Kidney (tissue), 13 donors: ENCODE measurements at regions not wholly inside any gene's neighbourhood (a gene's known extent, or its start where the extent isn't known, plus 50 kb on each side); places are given as distances from the start of the nearest gene placed in this dataset.

ENCODE experiments used
- DNase-seq, 5 donors: peaks; one replicate each; pipeline ENCODE4 v3.0.0-alpha.2; 2013 to 2020
- FAIRE-seq: peaks from 2 replicates; lab custom pipeline; 2012; peaks lifted over from hg19 to GRCh38; lab: Jason Lieb, UNC
- H3K27ac ChIP-seq, 2 donors: one replicate each; pipeline ENCODE4 v1.7.0; 2013; ENCODE audit warnings: low read depth in 2 of 2, low read length in 2 of 2, inconsistent platforms in 1 of 2
- H3K27me3 ChIP-seq: one replicate; pipeline ENCODE4 v1.7.1; 2013; ENCODE audit warnings: low read length, inconsistent platforms; ENCODE audit not compliant: control insufficient read depth, insufficient read depth
- H3K36me3 ChIP-seq, 3 donors: one replicate each; pipeline versions ENCODE4 v1.7.0 to v1.7.1; 2013; ENCODE audit warnings: low read length in 3 of 3, control low read depth in 1 of 3, inconsistent platforms in 1 of 3; ENCODE audit not compliant: insufficient read depth in 3 of 3, control insufficient read depth in 2 of 3
- H3K4me1 ChIP-seq, 3 donors: one replicate each; pipeline versions ENCODE4 v1.7.0 to v1.7.1; 2013; ENCODE audit warnings: low read length in 3 of 3, inconsistent platforms in 1 of 3, low read depth in 1 of 3; ENCODE audit not compliant: control insufficient read depth in 2 of 3, insufficient read depth in 2 of 3
- H3K4me3 ChIP-seq, 3 donors: one replicate each; pipeline versions ENCODE4 v1.7.0 to v1.8.1; 2013; ENCODE audit warnings: low read length in 3 of 3, control low read depth in 1 of 3, inconsistent platforms in 1 of 3
- H3K9ac ChIP-seq, 3 donors: one replicate each; pipeline versions ENCODE4 v1.7.0 to v1.7.1; 2013; ENCODE audit warnings: low read length in 3 of 3, control low read depth in 1 of 3, inconsistent platforms in 1 of 3
- H3K9me3 ChIP-seq, 3 donors: one replicate each; pipeline versions ENCODE4 v1.7.0 to v1.7.1; 2013; ENCODE audit warnings: low read length in 3 of 3, control low read depth in 1 of 3, inconsistent platforms in 1 of 3; ENCODE audit not compliant: control insufficient read depth in 2 of 3, insufficient read depth in 1 of 3
- intact Hi-C: fragments of 100-400 bp; cut with DNase I; formaldehyde crosslinking; loops from one replicate; pipeline ENCODE4 v1.11.1; 2022
- TF ChIP-seq, protein P1 (sequence below): IDR thresholded peaks from 3 replicates; pipeline ENCODE4 v1.5.1; 2012; ENCODE audit warnings: mild to moderate bottlenecking, moderate library complexity, borderline replicate concordance; ENCODE audit not compliant: insufficient read depth; ENCODE audit errors: extremely low read depth
- donor health status: control.
- donor health status: control.
- donor health status: control.
- donor health status: control.
- donor health status: control.
- donor health status: DM: yes; HTN: yes; CAD: no.
- donor health status: Normal renal cell carcinoma (clear cell type).

DNA sequence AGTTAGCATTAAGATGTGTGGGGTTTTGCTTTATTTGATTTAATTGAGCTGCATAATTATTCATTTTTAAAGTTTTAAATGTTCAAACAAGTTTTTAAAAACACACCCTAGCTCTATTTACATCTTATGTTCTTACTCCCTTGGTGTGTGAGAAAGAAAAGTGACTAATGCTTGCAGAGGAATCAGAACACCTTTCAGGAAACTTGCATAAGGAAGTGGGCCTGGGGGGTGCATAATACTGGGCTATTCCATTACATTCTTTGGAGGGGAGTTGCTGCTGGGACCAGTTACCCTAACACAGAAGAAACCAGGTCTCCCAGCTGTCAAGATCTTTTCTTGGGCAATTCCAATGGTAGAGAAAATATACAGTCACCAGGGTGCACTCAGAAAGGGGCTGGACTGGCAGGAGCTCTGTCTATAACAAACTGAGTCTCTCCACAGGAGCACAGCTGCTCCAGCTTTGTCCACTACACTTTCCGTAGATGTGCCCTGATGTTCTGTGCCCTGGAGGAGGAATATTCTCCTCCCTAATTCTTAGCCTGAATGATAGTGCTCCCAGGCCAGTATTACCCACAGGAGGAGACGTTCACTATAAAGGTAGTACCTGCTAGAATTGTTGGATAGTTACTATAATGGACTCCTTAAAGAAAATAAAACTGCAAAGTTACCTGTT is 304.2 kb downstream of the CDC14C start:
- Histone ChIP-seq H3K9ac (no peak overlapping the region), H3K36me3 (no peaks in the 10 kb centered on the region), H3K27ac (no peak overlapping the region), H3K4me1 (no peaks in the 10 kb centered on the region), H3K4me3 (no peak overlapping the region), H3K9me3 (no peaks in the 10 kb centered on the region), H3K27me3 (no peaks in the 10 kb centered on the region)
- intact Hi-C loops = no loop called here
- no peak for FAIRE-seq
- DNase-seq = no peak
- TF ChIP-seq, protein P1, sequence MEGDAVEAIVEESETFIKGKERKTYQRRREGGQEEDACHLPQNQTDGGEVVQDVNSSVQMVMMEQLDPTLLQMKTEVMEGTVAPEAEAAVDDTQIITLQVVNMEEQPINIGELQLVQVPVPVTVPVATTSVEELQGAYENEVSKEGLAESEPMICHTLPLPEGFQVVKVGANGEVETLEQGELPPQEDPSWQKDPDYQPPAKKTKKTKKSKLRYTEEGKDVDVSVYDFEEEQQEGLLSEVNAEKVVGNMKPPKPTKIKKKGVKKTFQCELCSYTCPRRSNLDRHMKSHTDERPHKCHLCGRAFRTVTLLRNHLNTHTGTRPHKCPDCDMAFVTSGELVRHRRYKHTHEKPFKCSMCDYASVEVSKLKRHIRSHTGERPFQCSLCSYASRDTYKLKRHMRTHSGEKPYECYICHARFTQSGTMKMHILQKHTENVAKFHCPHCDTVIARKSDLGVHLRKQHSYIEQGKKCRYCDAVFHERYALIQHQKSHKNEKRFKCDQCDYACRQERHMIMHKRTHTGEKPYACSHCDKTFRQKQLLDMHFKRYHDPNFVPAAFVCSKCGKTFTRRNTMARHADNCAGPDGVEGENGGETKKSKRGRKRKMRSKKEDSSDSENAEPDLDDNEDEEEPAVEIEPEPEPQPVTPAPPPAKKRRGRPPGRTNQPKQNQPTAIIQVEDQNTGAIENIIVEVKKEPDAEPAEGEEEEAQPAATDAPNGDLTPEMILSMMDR = no peak

DNA sequence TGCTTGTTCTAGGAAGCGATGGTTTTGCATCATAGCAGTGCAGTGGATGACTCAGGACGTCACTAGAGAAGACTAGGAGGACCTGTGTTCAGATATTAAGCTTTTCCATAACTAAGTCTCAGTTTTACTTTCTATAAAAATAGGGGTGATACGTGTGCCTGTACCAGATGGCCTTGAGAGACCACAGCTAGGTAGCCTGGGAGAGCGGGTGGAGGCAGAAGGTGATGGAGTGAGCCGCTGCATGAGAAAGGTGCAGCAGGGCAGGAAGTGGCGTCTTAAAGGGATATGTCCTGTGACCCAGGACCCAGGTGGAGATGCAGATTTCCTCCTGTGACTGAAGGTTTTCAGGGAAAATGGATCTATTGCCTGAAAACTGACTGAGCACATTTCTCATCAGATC is 304.9 kb downstream of the CDC14C start:
- no peaks in the 10 kb centered on the region for H3K27me3 ChIP-seq
- TF ChIP-seq, protein P1 = no peak
- H3K27ac ChIP-seq = no peak overlapping the region
- no peak for DNase-seq
- H3K36me3 ChIP-seq = no peaks in the 10 kb centered on the region
- no peak overlapping the region for H3K4me3 ChIP-seq
- H3K9ac ChIP-seq = no peak overlapping the region
- intact Hi-C loops = no loop called here
- no peak for FAIRE-seq
- H3K9me3 ChIP-seq = no peaks in the 10 kb centered on the region
- no peaks in the 10 kb centered on the region for H3K4me1 ChIP-seq

DNA sequence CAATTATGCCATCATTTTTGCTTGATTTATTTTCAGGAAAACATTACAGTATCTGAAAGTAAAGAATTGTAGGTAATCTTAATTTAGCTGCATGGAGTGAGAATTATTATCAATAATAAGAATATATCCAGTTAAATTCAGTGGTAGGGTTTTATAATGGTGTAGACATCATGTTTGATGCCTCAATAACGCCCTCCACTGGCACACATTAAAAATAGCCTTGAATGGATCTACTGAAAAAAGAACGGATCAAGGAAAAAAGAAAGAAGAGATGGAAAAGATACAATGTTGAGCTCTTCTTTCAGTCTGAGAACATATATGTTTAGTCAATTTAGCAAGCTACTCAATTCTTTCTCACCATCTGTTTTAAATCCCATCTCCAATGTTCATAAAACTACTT is 319.2 kb downstream of the CDC14C start:
- no peaks in the 10 kb centered on the region for H3K27me3 ChIP-seq
- FAIRE-seq = no peak
- H3K9ac ChIP-seq = no peak overlapping the region
- peaks cover 0 to 5% (median 3%) of the 10 kb centered on the region in 3 donors for H3K9me3 ChIP-seq
- H3K36me3 ChIP-seq = no peaks in the 10 kb centered on the region
- no peak overlapping the region for H3K27ac ChIP-seq
- H3K4me1 ChIP-seq = no peaks in the 10 kb centered on the region
- TF ChIP-seq, protein P1 = no peak
- no peak overlapping the region for H3K4me3 ChIP-seq
- no peak for DNase-seq
- intact Hi-C loops = no loop called here

DNA sequence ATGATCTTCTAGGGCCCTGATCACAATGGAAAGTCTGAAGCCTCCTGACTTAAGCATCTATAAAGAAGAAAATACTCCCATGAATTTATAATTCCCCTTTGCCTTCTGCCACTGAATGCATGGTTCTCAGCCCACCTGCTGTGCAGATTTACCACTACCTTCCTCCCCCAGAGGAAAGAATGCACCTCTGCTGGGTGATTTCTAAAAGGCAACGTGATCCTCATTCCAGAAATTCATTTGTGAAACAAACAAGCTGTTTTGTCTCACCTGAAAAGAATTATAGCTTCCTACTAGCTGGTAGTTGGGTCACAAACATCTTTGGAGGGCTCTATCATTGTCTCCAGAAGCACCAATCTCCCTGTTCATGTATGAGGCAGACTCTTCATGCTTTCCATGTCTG is 320.2 kb downstream of the CDC14C start:
- FAIRE-seq (no peak), DNase-seq (peak in 1 of 5 donors; percentile 27)
- intact Hi-C loops = no loop called here
- TF ChIP-seq, protein P1 = no peak
- no peaks in the 10 kb centered on the region for H3K36me3 ChIP-seq
- H3K9ac ChIP-seq = no peak overlapping the region
- H3K4me1 ChIP-seq = no peaks in the 10 kb centered on the region
- H3K9me3 ChIP-seq = no peaks in the 10 kb centered on the region
- H3K4me3 ChIP-seq = no peak overlapping the region
- no peak overlapping the region for H3K27ac ChIP-seq
- no peaks in the 10 kb centered on the region for H3K27me3 ChIP-seq
